A549 (cell line): ENCODE measurements at regions not wholly inside any gene's neighbourhood (a gene's known extent, or its start where the extent isn't known, plus 50 kb on each side); places are given as distances from the start of the nearest gene placed in this dataset.

Experiments
- ATAC-seq, 2 experiments: fragments of 200-7000 bp in 1 of 2; fragments of >200 bp in 1 of 2; cut with Nextera tagmentation in 1 of 2; cut with Tn5 transposase in 1 of 2; 3 replicates each; pipeline versions ENCODE4 v1.8.0 to v1.9.1; 2018 to 2020; ENCODE audit warnings: mild to moderate bottlenecking in 1 of 2, moderate library complexity in 1 of 2
- CTCF ChIA-PET: fragments of 300-600 bp; sonication (Branson Sonifier 250); formaldehyde crosslinking; extraction: SDS; loops from one replicate; lab custom pipeline; 2021; ENCODE audit warnings: antibody characterized with exemption, inconsistent platforms; lab: Yijun Ruan, JAX
- POLR2A ChIA-PET: fragments of 350-600 bp; formaldehyde crosslinking; extraction: SDS; loops from one replicate; lab custom pipeline; 2021; ENCODE audit warnings: antibody characterized with exemption, inconsistent platforms; lab: Yijun Ruan, JAX
- DNase-seq, 2 experiments: peaks; one replicate each; pipeline versions ENCODE4 v3.0.0 to v3.0.0-alpha.2; 2011 to 2016; ENCODE audit warnings: low read depth in 1 of 2, low spot score in 1 of 2
- FAIRE-seq: peaks from 2 replicates; lab custom pipeline; 2011; peaks lifted over from hg19 to GRCh38; lab: Jason Lieb, UNC
- H3K27ac ChIP-seq, 2 experiments: fragments of >200 bp; sonication (Bioruptor Twin); formaldehyde crosslinking; 3 replicates each; pipeline ENCODE4 v1.5.1; 2016 to 2017
- H3K4me1 ChIP-seq: fragments of >200 bp; sonication (Bioruptor Twin); formaldehyde crosslinking; 3 replicates; pipeline ENCODE4 v1.6.1; 2016
- H3K4me2 ChIP-seq: fragments of >200 bp; sonication (Bioruptor Twin); formaldehyde crosslinking; 3 replicates; pipeline ENCODE4 v1.6.1; 2016
- H3K4me3 ChIP-seq: fragments of >200 bp; sonication (Bioruptor Twin); formaldehyde crosslinking; 3 replicates; pipeline ENCODE4 v1.5.1; 2016
- H3K9me3 ChIP-seq: fragments of >200 bp; sonication (Bioruptor Twin); formaldehyde crosslinking; 3 replicates; pipeline ENCODE4 v1.6.1; 2016
- CEBPB ChIP-seq, 2 experiments: fragments of >200 bp in 1 of 2; sonication (Bioruptor Twin) in 1 of 2; formaldehyde crosslinking in 1 of 2; IDR thresholded peaks; 2 replicates each; pipeline ENCODE4 v1.6.1; 2012 to 2016
- CTCF ChIP-seq: fragments of >200 bp; sonication (Bioruptor Twin); formaldehyde crosslinking; IDR thresholded peaks from 3 replicates; pipeline ENCODE4 v1.5.1; 2016
- EHMT2 ChIP-seq: fragments of 200-600 bp; sonication (generic); IDR thresholded peaks from 2 replicates; pipeline ENCODE4 v1.6.1; 2016; ENCODE audit warnings: antibody characterized with exemption, low read depth, mild to moderate bottlenecking, moderate library complexity
- EP300 ChIP-seq, 2 experiments: fragments of >200 bp; sonication (Bioruptor Twin); formaldehyde crosslinking; IDR thresholded peaks; 2 replicates in 1 of 2; 3 replicates in 1 of 2; pipeline ENCODE4 v1.6.1; 2016 to 2017
- ESRRA ChIP-seq: fragments of 150-350 bp; IDR thresholded peaks from 2 replicates; pipeline ENCODE4 v1.6.1; 2014; ENCODE audit warnings: mild to moderate bottlenecking, low read length, borderline replicate concordance
- FOSB ChIP-seq: fragments of 250-450 bp; sonication (Bioruptor Pico); IDR thresholded peaks from 2 replicates; pipeline ENCODE4 v1.5.0; 2020; ENCODE audit warnings: mild to moderate bottlenecking, moderate library complexity
- FOXS1 ChIP-seq: fragments of 250-450 bp; sonication (Bioruptor Pico); IDR thresholded peaks from 2 replicates; pipeline ENCODE4 v1.5.0; 2020; ENCODE audit warnings: mild to moderate bottlenecking, moderate library complexity
- HDAC2 ChIP-seq: fragments of 200-600 bp; sonication (generic); IDR thresholded peaks from 2 replicates; pipeline ENCODE4 v1.6.1; 2016
- HOXB5 ChIP-seq: fragments of 250-450 bp; sonication (Bioruptor Pico); IDR thresholded peaks from 2 replicates; pipeline ENCODE4 v1.5.0; 2020; ENCODE audit warnings: mild to moderate bottlenecking, moderate library complexity
- JUN ChIP-seq, 2 experiments: fragments of >200 bp; sonication (Bioruptor Twin); formaldehyde crosslinking; IDR thresholded peaks; 2 replicates in 1 of 2; 3 replicates in 1 of 2; pipeline ENCODE4 v1.6.1; 2016 to 2017
- KDM1A ChIP-seq: fragments of 200-600 bp; sonication (generic); IDR thresholded peaks from 2 replicates; pipeline ENCODE4 v1.6.1; 2016; ENCODE audit warnings: low read depth, mild to moderate bottlenecking
- MAFK ChIP-seq: fragments of 450-650 bp; IDR thresholded peaks from 2 replicates; pipeline ENCODE4 v1.6.1; 2014; ENCODE audit not compliant: partially characterized antibody
- MAZ ChIP-seq: fragments of 150-350 bp; IDR thresholded peaks from 2 replicates; pipeline ENCODE4 v1.6.1; 2014; ENCODE audit warnings: antibody characterized with exemption, low read depth, low read length, borderline replicate concordance
- PHF8 ChIP-seq: fragments of 200-600 bp; sonication (generic); IDR thresholded peaks from 2 replicates; pipeline ENCODE4 v1.6.1; 2016; ENCODE audit warnings: low read depth, mild to moderate bottlenecking, antibody characterized with exemption, moderate library complexity, borderline replicate concordance
- POLR2A ChIP-seq: IDR thresholded peaks from 2 replicates; pipeline ENCODE4 v1.6.1; 2012; ENCODE audit warnings: mild to moderate bottlenecking, low read length
- POLR2AphosphoS2 ChIP-seq: conservative IDR thresholded peaks from 2 replicates; pipeline ENCODE4 v1.6.1; 2012; ENCODE audit warnings: low read length, improper control_type of control experiment, inconsistent platforms
- RAD21 ChIP-seq, 2 experiments: fragments of >200 bp in 1 of 2; sonication (Bioruptor Twin) in 1 of 2; formaldehyde crosslinking in 1 of 2; IDR thresholded peaks in 1 of 2; conservative IDR thresholded peaks in 1 of 2; 2 replicates in 1 of 2; 3 replicates in 1 of 2; pipeline ENCODE4 v1.6.1; 2012 to 2018; ENCODE audit warnings: inconsistent platforms in 1 of 2
- RARB ChIP-seq: fragments of 250-450 bp; sonication (Bioruptor Pico); IDR thresholded peaks from 2 replicates; pipeline ENCODE4 v1.8.0; 2021; ENCODE audit warnings: mild to moderate bottlenecking, moderate library complexity
- REST ChIP-seq: fragments of 200-600 bp; sonication (generic); IDR thresholded peaks from 2 replicates; pipeline ENCODE4 v1.6.1; 2016; ENCODE audit warnings: antibody characterized with exemption, mild to moderate bottlenecking, moderate library complexity
- RFX5 ChIP-seq: fragments of 450-650 bp; IDR thresholded peaks from 2 replicates; pipeline ENCODE4 v1.7.1; 2014; ENCODE audit warnings: antibody characterized with exemption, mild to moderate bottlenecking, moderate library complexity
- RNF2 ChIP-seq: fragments of 200-600 bp; sonication (generic); IDR thresholded peaks from 2 replicates; pipeline ENCODE4 v1.6.1; 2016; ENCODE audit warnings: low read depth, mild to moderate bottlenecking, antibody characterized with exemption, moderate library complexity, borderline replicate concordance
- SMC3 ChIP-seq: fragments of >200 bp; sonication (Bioruptor Twin); formaldehyde crosslinking; IDR thresholded peaks from 3 replicates; pipeline ENCODE4 v1.6.1; 2018; ENCODE audit warnings: inconsistent platforms
- TFCP2L1 ChIP-seq: fragments of 250-450 bp; sonication (Bioruptor Pico); IDR thresholded peaks from 2 replicates; pipeline ENCODE4 v1.5.0; 2021; ENCODE audit warnings: mild to moderate bottlenecking
- TP53 ChIP-seq: fragments of 250-450 bp; sonication (Bioruptor Pico); IDR thresholded peaks from 2 replicates; pipeline ENCODE4 v1.5.0; 2021; ENCODE audit warnings: mild to moderate bottlenecking, moderate library complexity
- ZFP36 ChIP-seq: fragments of 450-650 bp; IDR thresholded peaks from 2 replicates; pipeline ENCODE4 v1.6.1; 2014; ENCODE audit warnings: borderline replicate concordance; ENCODE audit not compliant: partially characterized antibody
- WGBS: methylation state at CpG from one replicate; pipeline ENCODE4 v1.1.6; 2017; ENCODE audit errors: missing lambda C conversion rate; 5-methylcytosine and 5-hydroxymethylcytosine counted together

GRCh38 chr16:64090327-64090726, 1031.5 kb downstream of the CDH11 start:
- Histone ChIP-seq H3K4me1 (no peaks in the 10 kb centered on the region), H3K4me3 (no peak overlapping the region), H3K27ac (no peak overlapping the region), H3K4me2 (no peak overlapping the region), H3K9me3 (no peaks in the 10 kb centered on the region)
- CTCF ChIA-PET = no interaction called here
- WGBS = 2% methylated on average over 2 of the region's 2 CpGs
- POLR2A ChIA-PET = no interaction called here
- TF ChIP-seq ESRRA (no peak), MAFK (peak; percentile 51)
- ATAC-seq = no peak
- no peak for DNase-seq
- FAIRE-seq = no peak

- POLR2A ChIA-PET = no interaction called here
- FAIRE-seq = no peak
- Histone ChIP-seq H3K27ac (no peak overlapping the region), H3K4me1 (no peaks in the 10 kb centered on the region), H3K4me3 (no peak overlapping the region), H3K9me3 (no peaks in the 10 kb centered on the region), H3K4me2 (no peak overlapping the region)
- DNase-seq = peak in 1 of 2 experiments; percentile 11
- TF ChIP-seq ESRRA = no peak
- peak; percentile 16; the same call in 2 of the 3 replicates for TF ChIP-seq CTCF
- TF ChIP-seq FOXS1 (CRISPR knock-in tag) = no peak
- no peak for TF ChIP-seq JUN (IDR thresholded peaks at IDR 0.05)
- TF ChIP-seq HOXB5 = no peak
- peak in 1 of 2 experiments; percentile 25; a peak in 2 of 5 replicates for TF ChIP-seq RAD21 (conservative IDR thresholded peaks at IDR 0.05 in 1 of 2, IDR thresholded peaks at IDR 0.05 in 1 of 2)
- CTCF ChIA-PET = no interaction called here
- no peak for ATAC-seq
Observed at GRCh38 chr16:64089697-64090096, 1032.2 kb downstream of the CDH11 start.

GRCh38 chr16:64088838-64089237, 1033.0 kb downstream of the CDH11 start:
- FAIRE-seq = no peak
- CTCF ChIA-PET = no interaction called here
- TF ChIP-seq EHMT2 (no peak), TFCP2L1 (no peak), KDM1A (no peak), SMC3 (no peak), PHF8 (no peak), FOSB (CRISPR knock-in tag) (no peak)

GRCh38 chr16:64085296-64085695, 1036.6 kb downstream of the CDH11 start:
- no peak for TF ChIP-seq EP300 (IDR thresholded peaks at IDR 0.05)
- no peak for TF ChIP-seq HDAC2
- no peak for TF ChIP-seq REST
- TF ChIP-seq CEBPB (IDR thresholded peaks at IDR 0.05) = no peak
- no peak for TF ChIP-seq RARB (CRISPR knock-in tag)
- no peak for TF ChIP-seq RFX5
- no peak for TF ChIP-seq MAZ
- no peak for TF ChIP-seq POLR2A
- no peak for TF ChIP-seq POLR2AphosphoS2
- TF ChIP-seq JUN (IDR thresholded peaks at IDR 0.05) = no peak
- TF ChIP-seq TP53 = no peak
- TF ChIP-seq RNF2 = no peak
- TF ChIP-seq ZFP36 = no peak
- H3K4me3 ChIP-seq = no peak overlapping the region
- H3K4me2 ChIP-seq = no peak overlapping the region
- ATAC-seq (no peak), FAIRE-seq (no peak), DNase-seq (no peak)
- H3K4me1 ChIP-seq = no peaks in the 10 kb centered on the region
- CTCF ChIA-PET = no interaction called here
- POLR2A ChIA-PET = no interaction called here
- 14% methylated on average over 4 of the region's 4 CpGs for whole genome bisulfite sequencing
- H3K27ac ChIP-seq = no peak overlapping the region
- H3K9me3 ChIP-seq = 0 out of 3 replicates have a peak, but pooled peaks cover 2% of the 10 kb centered on the region

More at GRCh38 chr16:64088838-64089237, 1033.0 kb downstream of the CDH11 start:
- H3K4me3 ChIP-seq = no peak overlapping the region
- POLR2A ChIA-PET = no interaction called here
- ATAC-seq (no peak), DNase-seq (no peak)
- no peaks in the 10 kb centered on the region for H3K4me1 ChIP-seq
- WGBS = 13% methylated on average over 5 of the region's 5 CpGs
- no peak overlapping the region for H3K27ac ChIP-seq
- H3K4me2 ChIP-seq = no peak overlapping the region
- H3K9me3 ChIP-seq = no peaks in the 10 kb centered on the region
